Posterior cingulate gyrus (tissue), 11 donors: ENCODE measurements at regions not wholly inside any gene's neighbourhood (a gene's known extent, or its start where the extent isn't known, plus 50 kb on each side); places are given as distances from the start of the nearest gene placed in this dataset.
"Not testable (repeated sequence)": the region's sequence is repeated elsewhere in the genome, so short reads cannot be mapped to it uniquely, and the experiment has no call there.

ENCODE experiments used
- DNase-seq, 10 donors: peaks; one replicate each; pipeline versions ENCODE4 v3.0.0 to v3.0.0-alpha.2; 2020 to 2021; ENCODE audit warnings: mixed read lengths in 3 of 10
- intact Hi-C: fragments of 100-400 bp; cut with DNase I; formaldehyde crosslinking; loops from one replicate; pipeline ENCODE4 v1.15.1; 2023

DNA sequence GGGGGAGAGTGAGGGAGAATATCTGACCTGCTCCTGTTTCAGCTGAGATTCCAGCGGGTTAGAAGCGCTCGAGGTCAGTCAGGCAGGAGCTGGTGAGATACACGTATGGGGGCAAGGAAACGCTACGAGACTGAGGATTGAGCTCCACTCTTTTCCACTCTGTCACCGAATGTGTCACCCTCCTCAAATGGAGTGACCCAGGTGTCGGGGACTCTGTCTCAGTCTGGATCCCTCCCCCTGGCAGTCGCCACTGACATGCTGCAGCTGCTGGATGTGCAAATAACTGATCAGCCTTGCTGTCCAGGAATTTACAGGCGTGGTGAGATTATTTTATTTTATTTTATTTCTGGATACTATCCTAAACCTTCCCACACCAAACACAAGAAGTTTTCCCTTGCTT is 100.9 kb upstream of the DPP6 start:
- intact Hi-C loops = no loop called here
- DNase-seq = peak in 1 of 10 donors; percentile 61

DNA sequence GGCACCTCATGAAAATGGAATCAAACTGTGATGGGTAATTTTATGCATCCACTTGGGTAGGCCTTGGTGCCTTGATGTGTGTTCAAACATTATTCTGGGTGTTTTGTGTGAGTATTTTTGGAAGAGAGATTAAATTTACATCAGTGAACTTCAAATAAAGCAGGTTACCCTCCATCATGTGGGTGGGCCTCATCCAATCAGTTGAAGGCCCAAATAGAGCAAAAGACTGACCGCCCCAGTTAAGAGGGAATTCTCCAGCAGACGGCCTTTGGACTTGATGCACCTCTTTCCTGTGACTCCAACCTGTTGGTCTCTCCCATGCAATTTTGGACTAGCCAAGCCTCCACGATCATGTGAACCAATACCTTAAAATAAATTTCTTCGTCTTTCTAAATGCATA is 97.7 kb upstream of the DPP6 start:
- intact Hi-C loops = no loop called here
- DNase-seq = no peak

DNA sequence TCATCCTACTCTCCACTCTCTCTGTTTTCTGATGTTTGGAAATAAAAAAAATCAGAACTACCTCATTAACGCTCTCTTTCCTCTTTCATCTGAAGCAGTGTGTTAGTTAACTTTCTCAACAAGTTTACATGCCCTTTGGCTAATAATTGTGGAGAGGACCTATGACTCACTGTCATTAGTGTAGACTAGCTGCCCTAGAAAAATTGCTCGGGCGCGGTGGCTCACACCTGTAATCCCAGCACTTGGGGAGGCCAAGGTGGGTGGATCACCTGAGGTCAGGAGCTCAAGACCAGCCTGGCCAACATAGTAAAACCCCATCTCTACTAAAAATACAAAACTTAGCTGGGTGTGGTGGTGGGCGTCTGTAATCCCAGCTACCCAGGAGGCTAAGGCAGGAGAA is 94.5 kb upstream of the DPP6 start:
- DNase-seq, intact Hi-C loops: not testable (repeated sequence)

DNA sequence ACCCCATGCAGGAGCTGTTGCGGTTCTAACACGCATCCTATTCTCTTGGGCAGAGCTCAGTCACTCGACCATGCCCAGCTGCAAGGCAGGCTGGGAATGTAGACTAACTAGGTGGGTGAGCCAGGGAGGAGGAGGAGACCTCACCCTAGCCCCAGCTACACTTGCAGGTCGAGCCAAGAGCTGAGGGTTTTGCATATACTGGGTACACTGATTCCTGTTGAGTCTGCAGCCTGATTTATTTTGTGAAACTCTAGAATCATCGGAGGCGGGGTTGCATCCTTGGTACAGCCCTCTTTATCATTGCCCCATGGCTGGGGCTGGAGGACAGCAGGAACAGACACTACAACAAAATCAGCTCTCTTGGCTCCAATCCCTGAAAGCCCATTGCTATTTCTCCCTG is 93.8 kb upstream of the DPP6 start:
- DNase-seq, intact Hi-C loops: not testable (repeated sequence)

DNA sequence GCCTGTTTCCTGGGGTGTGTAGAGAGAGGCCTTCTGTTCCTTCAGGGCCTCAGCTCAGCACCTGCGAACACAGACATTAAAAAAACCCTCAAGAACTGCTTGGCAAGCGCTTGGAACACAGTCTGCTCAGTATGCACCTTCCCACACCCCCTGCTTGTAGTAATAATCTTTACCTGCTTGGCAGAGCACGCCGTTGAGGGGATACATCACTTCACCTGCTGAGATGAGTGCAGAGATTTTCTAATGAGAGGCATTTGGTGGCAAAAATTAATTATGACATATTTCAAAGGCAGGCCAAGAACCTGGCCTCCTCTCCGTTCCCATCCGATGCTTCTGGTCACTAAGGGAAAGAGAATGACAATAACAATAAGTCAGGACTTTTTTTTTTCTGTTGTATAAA is 93.4 kb upstream of the DPP6 start:
- DNase-seq, intact Hi-C loops: not testable (repeated sequence)

DNA sequence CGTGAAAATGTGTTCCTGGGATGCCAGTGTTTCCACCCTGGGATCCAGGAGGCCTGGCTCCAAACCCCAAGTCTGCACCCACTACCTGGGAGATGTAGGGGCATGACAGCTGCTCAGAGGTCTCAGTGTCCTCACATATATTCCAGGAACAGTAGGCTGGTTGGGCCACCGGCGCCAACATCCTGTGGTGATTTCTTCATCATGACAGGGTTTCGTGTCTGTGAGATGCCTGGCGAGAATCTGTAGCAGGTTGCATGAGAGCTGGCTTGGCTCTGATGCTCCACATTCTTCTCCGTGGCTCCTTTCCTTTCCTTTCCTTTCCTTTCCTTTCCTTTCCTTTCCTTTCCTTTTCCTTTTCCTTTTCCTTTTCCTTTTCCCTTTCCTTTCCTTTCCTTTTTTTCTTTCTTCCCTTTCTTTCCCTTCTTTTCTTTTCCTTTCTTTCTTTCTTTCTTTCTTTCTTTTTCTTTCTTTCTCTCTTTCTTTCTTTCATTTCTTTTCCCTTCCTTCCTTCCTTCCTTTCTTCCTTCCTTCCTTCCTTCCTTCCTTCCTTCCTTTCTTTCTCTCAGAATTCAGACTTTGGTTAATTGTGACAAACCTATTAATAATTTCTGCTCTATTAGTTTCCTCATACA is 87.6 kb upstream of the DPP6 start:
- intact Hi-C loops = not testable (repeated sequence)

DNA sequence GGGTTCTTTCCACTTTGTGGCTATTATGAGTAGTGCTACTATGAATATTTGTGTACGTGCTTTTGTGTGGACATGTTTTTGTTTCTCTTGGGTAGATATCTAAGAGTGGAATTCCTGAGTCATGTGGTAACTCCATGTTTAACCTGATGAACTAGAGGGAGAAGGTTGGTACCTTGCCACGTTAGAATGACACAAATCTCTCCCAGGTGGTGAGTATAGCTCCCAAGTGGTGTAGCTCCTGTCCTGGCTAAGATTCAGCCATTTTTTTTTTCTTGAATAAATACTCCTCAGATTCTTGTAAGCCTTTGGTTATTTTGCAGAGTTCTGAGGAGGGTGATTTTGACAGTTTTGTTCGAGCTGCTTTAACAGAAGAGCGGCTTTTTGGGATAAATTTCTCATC is 83.2 kb upstream of the DPP6 start:
- DNase-seq, intact Hi-C loops: not testable (repeated sequence)

More for the DNA sequence above, 87.6 kb upstream of the DPP6 start:
- DNase-seq = peak in 1 of 10 donors; percentile 80

DNA sequence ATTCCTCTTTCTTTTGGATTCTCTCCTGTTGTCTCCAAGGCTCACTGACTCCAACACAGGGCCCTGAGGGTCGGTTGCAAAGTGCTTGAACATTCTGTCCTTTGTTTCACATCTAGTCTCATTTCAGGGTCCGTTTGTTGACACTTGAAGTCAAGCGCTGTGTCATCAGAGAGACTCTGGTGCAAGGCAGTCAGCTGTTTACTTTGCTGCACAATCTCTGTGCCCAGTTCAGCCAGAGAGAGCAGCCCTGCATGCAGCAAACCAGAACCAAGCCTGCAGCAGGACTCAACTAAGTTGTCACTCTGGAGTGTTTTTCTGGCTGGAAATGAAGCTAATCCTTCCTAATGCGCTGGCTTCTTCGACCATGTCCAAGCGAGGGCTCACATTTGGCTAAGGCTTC is 77.6 kb upstream of the DPP6 start:
- intact Hi-C loops, DNase-seq: not testable (repeated sequence)

DNA sequence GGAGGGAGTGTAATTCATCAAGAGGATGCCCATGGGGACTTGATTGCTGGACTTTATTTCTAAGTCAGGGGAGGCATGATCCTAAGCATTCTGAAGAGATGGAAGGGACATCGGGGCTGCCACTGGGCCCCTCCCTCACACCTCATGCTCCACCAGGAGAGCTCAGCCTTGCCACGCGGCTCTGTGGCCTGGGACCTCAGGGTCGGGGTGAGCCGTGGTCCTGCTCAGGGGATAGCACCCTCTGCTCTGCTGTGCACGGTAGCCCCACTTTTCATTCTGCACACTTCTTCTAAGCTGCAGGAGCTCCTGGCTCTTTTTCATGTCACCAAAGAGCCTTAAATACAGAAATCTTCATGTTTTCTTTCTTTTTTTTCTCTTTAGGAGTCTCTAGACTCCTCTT is 75.5 kb upstream of the DPP6 start:
- peak in 1 of 10 donors; percentile 52 for DNase-seq
- intact Hi-C loops = not testable (repeated sequence)

DNA sequence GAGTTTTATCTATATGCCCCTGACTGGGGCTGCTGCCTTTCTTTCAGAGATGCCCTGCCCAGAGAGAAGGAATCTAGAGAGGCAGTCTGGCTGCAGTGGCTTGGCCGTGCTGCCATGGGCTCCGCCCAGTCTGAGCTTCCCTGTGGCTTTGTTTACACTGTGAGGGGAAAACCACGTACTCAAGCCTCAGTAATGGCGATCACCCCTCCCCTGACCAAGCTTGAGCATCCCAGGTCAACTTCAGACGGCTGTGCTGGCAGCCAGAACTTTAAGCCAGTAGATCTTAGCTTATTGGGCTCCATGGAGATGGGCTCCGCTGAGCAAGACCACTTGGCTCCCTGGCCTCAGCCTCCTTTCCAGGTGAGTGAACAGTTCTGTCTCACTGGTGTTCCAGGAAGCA is 69.0 kb upstream of the DPP6 start:
- intact Hi-C loops, DNase-seq: not testable (repeated sequence)

DNA sequence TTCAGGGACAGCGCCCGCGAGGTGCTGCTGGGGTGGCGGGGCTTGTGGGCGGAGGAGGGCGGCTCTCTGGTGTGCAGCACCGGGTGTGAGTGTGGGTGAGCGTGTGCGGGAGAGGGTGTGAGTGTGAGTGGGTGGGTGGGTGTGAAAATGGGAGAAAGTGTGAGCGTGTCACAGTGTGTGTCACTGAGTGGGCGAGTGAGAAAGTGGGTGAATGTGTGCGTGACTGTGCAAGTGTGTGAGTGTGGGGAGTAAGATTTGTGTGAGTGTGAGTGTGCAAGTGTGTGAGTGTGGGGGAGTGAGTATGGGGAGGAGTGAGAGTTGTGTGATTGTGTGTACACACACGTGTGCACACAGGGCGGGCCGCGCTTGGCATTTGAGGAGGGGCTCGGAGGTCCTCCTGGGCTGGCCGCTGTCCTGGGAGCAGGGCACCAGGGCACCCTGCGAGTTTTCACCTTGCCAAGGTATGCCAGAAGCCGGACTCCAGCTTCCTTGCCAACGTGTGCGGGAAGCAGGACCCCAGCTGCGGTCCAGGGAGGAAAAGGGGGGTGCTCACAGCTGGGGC is 63.1 kb upstream of the DPP6 start:
- intact Hi-C loops = not testable (repeated sequence)
- peak in 1 of 10 donors; percentile 29 for DNase-seq

DNA sequence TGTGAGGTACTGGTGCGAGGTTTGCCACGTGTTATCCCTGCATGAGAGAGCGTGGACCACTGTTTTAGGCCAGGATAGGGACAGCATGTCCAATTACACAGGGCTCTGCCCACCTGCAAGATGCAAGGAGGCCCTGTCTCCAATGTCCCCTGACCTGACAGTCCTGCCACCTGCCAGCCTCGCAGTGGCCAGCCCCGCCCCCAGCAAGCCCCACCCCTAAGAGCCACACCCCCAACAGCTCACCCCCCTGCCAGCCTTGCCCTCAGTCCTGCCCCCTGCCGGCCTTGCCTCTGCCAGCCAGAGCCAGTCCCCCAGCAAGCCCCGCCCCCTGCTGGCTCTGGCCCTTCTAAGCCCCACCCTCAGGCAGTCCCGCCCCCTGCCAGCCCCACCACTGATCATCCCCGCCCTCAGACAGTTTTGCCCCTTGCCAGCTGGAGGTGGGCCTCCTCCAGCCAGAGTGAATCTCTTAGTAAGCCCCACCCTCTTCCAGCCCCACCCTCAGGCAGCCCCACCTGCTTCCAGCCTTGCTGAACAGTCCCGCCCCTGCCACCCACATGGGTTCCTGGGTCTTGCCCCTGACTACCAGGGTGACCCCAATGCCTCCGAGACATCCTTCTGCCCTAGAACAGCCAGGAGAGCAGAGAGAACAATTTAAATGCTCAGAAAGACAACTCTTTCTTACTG is 62.3 kb upstream of the DPP6 start:
- DNase-seq, intact Hi-C loops: not testable (repeated sequence)

DNA sequence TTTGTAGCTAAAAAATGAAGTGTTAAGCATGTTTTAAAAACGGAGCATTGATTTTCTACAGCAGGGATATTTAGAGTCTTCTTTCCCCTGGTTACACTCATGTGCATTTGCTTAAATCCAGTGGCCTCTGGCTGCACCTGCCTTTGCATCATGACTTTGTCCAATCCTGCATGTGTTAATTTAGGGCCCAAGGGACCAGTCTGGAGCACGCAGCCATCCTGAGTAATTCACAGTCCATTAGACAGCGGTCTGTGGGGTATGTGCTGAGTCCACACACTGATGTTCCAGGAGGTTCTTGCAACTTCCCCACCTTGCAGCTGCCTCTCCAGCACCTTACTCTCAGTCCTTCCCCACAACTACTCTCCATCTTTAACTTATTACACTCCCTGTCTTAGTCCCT is 60.7 kb upstream of the DPP6 start:
- DNase-seq, intact Hi-C loops: not testable (repeated sequence)

DNA sequence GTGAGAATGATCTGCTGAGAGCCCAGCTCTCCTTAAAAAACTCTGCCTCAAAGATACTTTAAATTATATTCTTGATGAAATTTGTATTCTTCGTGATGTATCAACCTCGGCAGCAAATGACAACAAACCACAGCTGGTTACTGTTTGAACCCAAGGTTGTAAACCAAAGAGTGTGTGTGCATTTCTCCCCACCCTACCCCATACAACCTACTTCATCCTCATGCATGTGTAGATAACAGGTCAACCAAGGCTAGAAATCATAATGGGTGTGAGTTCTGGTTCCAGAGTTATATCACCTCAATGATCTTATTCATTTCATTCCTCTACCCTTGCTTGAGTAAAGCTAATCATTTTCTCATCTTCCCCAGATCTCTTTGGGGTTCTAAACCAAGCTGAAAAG is 58.8 kb upstream of the DPP6 start:
- intact Hi-C loops, DNase-seq: not testable (repeated sequence)

DNA sequence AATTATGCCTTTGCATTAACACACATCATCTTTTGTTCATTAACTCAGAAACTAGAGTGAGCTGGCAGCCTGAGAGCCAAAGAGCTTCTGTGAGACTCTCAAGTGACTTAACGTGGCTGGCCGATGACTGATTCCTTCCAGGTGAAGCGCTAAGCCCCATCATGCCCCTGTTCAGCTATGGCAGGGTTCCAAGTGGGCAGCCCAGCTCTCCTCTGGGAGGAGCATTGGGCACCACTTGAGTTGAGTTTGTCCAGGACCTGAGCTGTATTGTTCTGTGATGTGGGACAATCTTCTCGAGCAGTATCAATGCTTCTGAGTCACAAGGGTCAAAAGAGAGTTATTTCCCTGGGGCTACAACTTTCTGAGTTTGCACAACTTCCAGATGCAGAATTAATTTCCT is 53.3 kb upstream of the DPP6 start:
- DNase-seq, intact Hi-C loops: not testable (repeated sequence)
